HepG2 (cell line): ENCODE measurements at regions not wholly inside any gene's neighbourhood (a gene's known extent, or its start where the extent isn't known, plus 50 kb on each side); places are given as distances from the start of the nearest gene placed in this dataset.

Experiments used
- ATAC-seq: fragments of 200-7000 bp; cut with Tn5 transposase; 3 replicates; pipeline ENCODE4 v1.9.1; 2020; ENCODE audit warnings: mild to moderate bottlenecking, moderate library complexity
- BruUV-seq: library from RNA; stranded (reverse); fragments of 400-500 nt; replicated peaks from 2 replicates; lab custom pipeline; 2021; lab: Mats Ljungman, UMichigan
- CTCF ChIA-PET: fragments of 300-600 bp; formaldehyde crosslinking; extraction: SDS; loops from one replicate; lab custom pipeline; 2021; ENCODE audit warnings: low total read pairs, inconsistent platforms, low intra/inter-chr PET ratio; lab: Yijun Ruan, JAX
- POLR2A ChIA-PET: fragments of 350-600 bp; sonication (Branson Sonifier 250); formaldehyde crosslinking; loops from one replicate; lab custom pipeline; 2020; ENCODE audit warnings: antibody characterized with exemption, inconsistent platforms; lab: Yijun Ruan, JAX
- DNase-seq: peaks from one replicate; pipeline ENCODE4 v3.0.0-alpha.2; 2015; ENCODE audit warnings: low spot score
- FAIRE-seq: peaks from 3 replicates; lab custom pipeline; 2011; peaks lifted over from hg19 to GRCh38; lab: Jason Lieb, UNC
- H2AFZ ChIP-seq: one replicate; pipeline ENCODE4 v1.6.1; 2011; ENCODE audit warnings: low read length, inconsistent platforms
- H3K27ac ChIP-seq: fragments of 300-600 bp; 3 replicates; pipeline ENCODE4 v1.8.0; 2011; ENCODE audit warnings: mixed run types, mild to moderate bottlenecking, mixed read lengths, low read length, inconsistent platforms; ENCODE audit not compliant: insufficient read depth; ENCODE audit errors: extremely low read length
- H3K27me3 ChIP-seq, 2 experiments: fragments of 200-600 bp in 1 of 2; 2 replicates in 1 of 2; 3 replicates in 1 of 2; pipeline versions ENCODE4 v1.6.0 to v1.8.0; 2011; ENCODE audit warnings: low read length in 2 of 2, mild to moderate bottlenecking in 2 of 2, moderate library complexity in 2 of 2, inconsistent platforms in 1 of 2; ENCODE audit not compliant: insufficient read depth in 2 of 2, control insufficient read depth in 1 of 2
- H3K36me3 ChIP-seq, 2 experiments: fragments of 200-600 bp in 1 of 2; replicated peaks in 1 of 2; 2 replicates in 1 of 2; 3 replicates in 1 of 2; pipeline versions ENCODE4 v1.5.1 to v1.8.0; 2011; ENCODE audit warnings: low read length in 2 of 2, inconsistent platforms in 1 of 2; ENCODE audit not compliant: insufficient read depth in 2 of 2, control insufficient read depth in 1 of 2
- H3K4me1 ChIP-seq: 2 replicates; pipeline ENCODE4 v1.5.1; 2012; ENCODE audit warnings: low read length, inconsistent platforms; ENCODE audit not compliant: insufficient read depth
- H3K4me2 ChIP-seq: 2 replicates; pipeline ENCODE4 v1.6.0; 2011; ENCODE audit warnings: low read depth, low read length, inconsistent platforms
- H3K4me3 ChIP-seq, 3 experiments: fragments of 200-600 bp in 1 of 3; sonication (generic), shearing (Covaris generic) in 1 of 3; replicated peaks in 1 of 3; 2 replicates each; pipeline ENCODE4 v1.5.1; 2011 to 2016; ENCODE audit warnings: low read length in 3 of 3, inconsistent platforms in 2 of 3, low read depth in 2 of 3, mild to moderate bottlenecking in 2 of 3, control low read depth in 1 of 3, mixed read lengths in 1 of 3; ENCODE audit not compliant: insufficient read depth in 1 of 3
- H3K79me2 ChIP-seq: one replicate; pipeline ENCODE4 v1.6.1; 2011; ENCODE audit warnings: low read length, inconsistent platforms; ENCODE audit not compliant: insufficient read depth
- H3K9ac ChIP-seq: 2 replicates; pipeline ENCODE4 v1.6.0; 2011; ENCODE audit warnings: mild to moderate bottlenecking, low read depth, low read length, inconsistent platforms; ENCODE audit not compliant: insufficient read depth
- H3K9me3 ChIP-seq: 2 replicates; pipeline ENCODE4 v1.5.1; 2012; ENCODE audit warnings: mild to moderate bottlenecking, low read length
- H4K20me1 ChIP-seq: 2 replicates; pipeline ENCODE4 v1.6.0; 2011; ENCODE audit warnings: inconsistent platforms, mild to moderate bottlenecking, low read length, moderate library complexity; ENCODE audit not compliant: insufficient read depth
- AGO1 ChIP-seq: fragments of 200-400 bp; formaldehyde crosslinking; IDR thresholded peaks from 2 replicates; pipeline ENCODE4 v1.6.1; 2017; ENCODE audit warnings: mild to moderate bottlenecking, low read depth, low read length, moderate library complexity; ENCODE audit not compliant: poor library complexity, severe bottlenecking
- BRCA1 ChIP-seq: sonication (generic); formaldehyde crosslinking; IDR thresholded peaks from 2 replicates; pipeline ENCODE4 v1.4.0; 2020; ENCODE audit warnings: missing genetic modification reagents
- GPBP1L1 ChIP-seq: sonication (generic); formaldehyde crosslinking; IDR thresholded peaks from 2 replicates; pipeline ENCODE4 v1.5.0; 2020; ENCODE audit warnings: mild to moderate bottlenecking, missing genetic modification reagents
- RNF2 ChIP-seq: fragments of 450-650 bp; conservative IDR thresholded peaks from 2 replicates; pipeline ENCODE4 v1.6.1; 2016; ENCODE audit warnings: low read depth
- SNAPC2 ChIP-seq: sonication (generic); formaldehyde crosslinking; IDR thresholded peaks from 2 replicates; pipeline ENCODE4 v1.8.1; 2022; ENCODE audit warnings: mild to moderate bottlenecking, missing genetic modification reagents
- THYN1 ChIP-seq: sonication (generic); formaldehyde crosslinking; IDR thresholded peaks from 2 replicates; pipeline ENCODE4 v1.8.1; 2023; ENCODE audit warnings: low read depth, mild to moderate bottlenecking, moderate library complexity, missing genetic modification reagents, borderline replicate concordance
- TRIM24 ChIP-seq: sonication (generic); formaldehyde crosslinking; IDR thresholded peaks from 2 replicates; pipeline ENCODE4 v1.8.0; 2022; ENCODE audit warnings: mild to moderate bottlenecking, missing genetic modification reagents
- U2AF1 ChIP-seq: fragments of 200-400 bp; formaldehyde crosslinking; optimal IDR thresholded peaks from 2 replicates; pipeline ENCODE3; 2017; ENCODE audit warnings: mild to moderate bottlenecking, low read depth, low read length
- ZFP36 ChIP-seq: fragments of 150-350 bp; IDR thresholded peaks from 2 replicates; pipeline ENCODE4 v1.6.1; 2018; ENCODE audit warnings: borderline replicate concordance, low read length, low read depth; ENCODE audit not compliant: partially characterized antibody
- ZHX1 ChIP-seq: sonication (generic); formaldehyde crosslinking; IDR thresholded peaks from 2 replicates; pipeline ENCODE4 v1.8.1; 2022; ENCODE audit warnings: low read depth, mild to moderate bottlenecking, missing genetic modification reagents
- ZNF44 ChIP-seq: sonication (generic); formaldehyde crosslinking; IDR thresholded peaks from 2 replicates; pipeline ENCODE4 v1.5.1; 2020; ENCODE audit warnings: mild to moderate bottlenecking, missing genetic modification reagents
- ZNF589 ChIP-seq: sonication (generic); formaldehyde crosslinking; conservative IDR thresholded peaks from 2 replicates; pipeline ENCODE4 v1.8.0; 2022; ENCODE audit warnings: mild to moderate bottlenecking, moderate library complexity, missing genetic modification reagents
- ZNF598 ChIP-seq: sonication (generic); formaldehyde crosslinking; IDR thresholded peaks from 2 replicates; pipeline ENCODE4 v1.5.1; 2020; ENCODE audit warnings: mild to moderate bottlenecking, missing genetic modification reagents, borderline replicate concordance
- ZNF747 ChIP-seq: sonication (generic); formaldehyde crosslinking; IDR thresholded peaks from 2 replicates; pipeline ENCODE4 v1.8.1; 2023; ENCODE audit warnings: missing genetic modification reagents, mild to moderate bottlenecking, borderline replicate concordance
- ZNF761 ChIP-seq: sonication (generic); formaldehyde crosslinking; conservative IDR thresholded peaks from 2 replicates; pipeline ENCODE4 v1.4.0; 2020; ENCODE audit warnings: mild to moderate bottlenecking, missing genetic modification reagents
- in situ Hi-C: cut with HindIII; loops from 2 replicates; pipeline ENCODE4 v1.10.0; 2017; ENCODE audit warnings: low pct_unique_long_range_greater_than_20kb; ENCODE audit not compliant: extremely low pct_ligation_motif_present
- intact Hi-C: fragments of 100-400 bp; cut with micrococcal nuclease; formaldehyde crosslinking; loops from one replicate; pipeline ENCODE4 v1.10.0; 2022; ENCODE audit not compliant: unreplicated experiment

GRCh38 chr6:122558080-122558479, 52.1 kb upstream of the PKIB start:
- no peaks in the 10 kb centered on the region for H3K36me3 ChIP-seq
- POLR2A ChIA-PET, result no interaction called here

More at GRCh38 chr6:122558080-122558479, 52.1 kb upstream of the PKIB start:
- in situ Hi-C loops, result no loop called here
- no peak overlapping the region for H2AFZ ChIP-seq
- no TSS peak for BruUV-seq
- H3K4me2 ChIP-seq, result no peak overlapping the region
- no peak for ATAC-seq
- CTCF ChIA-PET, result no interaction called here
- no peak overlapping the region for H3K9ac ChIP-seq
- TF ChIP-seq GPBP1L1 (CRISPR knock-in tag) (no peak), ZNF589 (CRISPR knock-in tag) (no peak), AGO1 (no peak), BRCA1 (CRISPR knock-in tag) (no peak), ZNF747 (CRISPR knock-in tag) (no peak), ZNF598 (CRISPR knock-in tag) (no peak), ZNF761 (no peak), SNAPC2 (CRISPR knock-in tag) (no peak), TRIM24 (CRISPR knock-in tag) (no peak), ZNF44 (CRISPR knock-in tag) (no peak), U2AF1 (no peak), THYN1 (no peak), ZFP36 (no peak), RNF2 (no peak), ZHX1 (CRISPR knock-in tag) (no peak)
- no peaks in the 10 kb centered on the region for H4K20me1 ChIP-seq
- FAIRE-seq, result no peak
- H3K9me3 ChIP-seq, result no peaks in the 10 kb centered on the region
- H3K4me3 ChIP-seq, result no peak overlapping the region
- intact Hi-C loops, result no loop called here
- H3K27ac ChIP-seq, result no peak overlapping the region
- no peaks in the 10 kb centered on the region for H3K79me2 ChIP-seq
- H3K4me1 ChIP-seq, result no peaks in the 10 kb centered on the region
- H3K27me3 ChIP-seq, result no peaks in the 10 kb centered on the region
- no peak for DNase-seq
